Neural cell (in vitro differentiated cells): ENCODE measurements at regions not wholly inside any gene's neighbourhood (a gene's known extent, or its start where the extent isn't known, plus 50 kb on each side); places are given as distances from the start of the nearest gene placed in this dataset.

ENCODE experiments used
- H2AFZ ChIP-seq: fragments of 200-600, 300-800 bp; sonication (generic), shearing (Covaris generic); 2 replicates; pipeline ENCODE4 v1.6.0; 2014; ENCODE audit warnings: low read depth, mild to moderate bottlenecking, antibody characterized with exemption, low read length, moderate library complexity
- H3F3A ChIP-seq: fragments of 200-600 bp; shearing (Covaris generic); 2 replicates; pipeline ENCODE4 v1.6.1; 2016; ENCODE audit warnings: mild to moderate bottlenecking, moderate library complexity, mixed read lengths, antibody characterized with exemption, low read length; ENCODE audit not compliant: insufficient read depth, poor library complexity, severe bottlenecking
- H3K27ac ChIP-seq: fragments of 200-600, 300-800 bp; sonication (generic), shearing (Covaris generic); 2 replicates; pipeline ENCODE4 v1.5.1; 2014; ENCODE audit warnings: mild to moderate bottlenecking, low read length, moderate library complexity
- H3K27me3 ChIP-seq: fragments of 300-800, 200-600 bp; sonication (generic), shearing (Covaris generic); 2 replicates; pipeline ENCODE4 v1.6.0; 2014; ENCODE audit warnings: mild to moderate bottlenecking, low read depth, low read length, moderate library complexity; ENCODE audit not compliant: insufficient read depth
- H3K36me3 ChIP-seq: fragments of 300-800, 200-600 bp; sonication (generic), shearing (Covaris generic); 2 replicates; pipeline ENCODE4 v1.5.1; 2014; ENCODE audit warnings: mild to moderate bottlenecking, antibody characterized with exemption, low read length, moderate library complexity; ENCODE audit not compliant: insufficient read depth
- H3K4me2 ChIP-seq: fragments of 300-800, 200-600 bp; sonication (generic), shearing (Covaris generic); 2 replicates; pipeline ENCODE4 v1.6.0; 2014; ENCODE audit warnings: mild to moderate bottlenecking, low read length
- H3K4me3 ChIP-seq: fragments of 300-800, 200-600 bp; sonication (generic), shearing (Covaris generic); 2 replicates; pipeline ENCODE4 v1.5.1; 2014; ENCODE audit warnings: mild to moderate bottlenecking, low read length, moderate library complexity
- H3K79me2 ChIP-seq: fragments of 200-600 bp; shearing (Covaris generic); replicated peaks from 2 replicates; pipeline ENCODE4 v1.6.0; 2014; ENCODE audit warnings: mild to moderate bottlenecking, low read length, moderate library complexity; ENCODE audit not compliant: insufficient read depth
- H3K9ac ChIP-seq: fragments of 300-800, 200-600 bp; sonication (generic), shearing (Covaris generic); 2 replicates; pipeline ENCODE4 v1.6.1; 2016; ENCODE audit warnings: mild to moderate bottlenecking, low read length, mixed read lengths
- H3K9me2 ChIP-seq: fragments of 200-600 bp; shearing (Covaris generic); 2 replicates; pipeline ENCODE4 v1.6.1; 2016; ENCODE audit warnings: mild to moderate bottlenecking, low read length, mixed read lengths; ENCODE audit not compliant: insufficient read depth
- H3K9me3 ChIP-seq: fragments of 200-600, 300-800 bp; sonication (generic), shearing (Covaris generic); 2 replicates; pipeline ENCODE4 v1.6.1; 2016; ENCODE audit warnings: mild to moderate bottlenecking, mixed run types, low read length, moderate library complexity, mixed read lengths
- H4K20me1 ChIP-seq: fragments of 200-600 bp; shearing (Covaris generic); 2 replicates; pipeline ENCODE4 v1.6.1; 2016; ENCODE audit warnings: mild to moderate bottlenecking, mixed run types; ENCODE audit not compliant: insufficient read depth
- EP300 ChIP-seq: fragments of 450-650 bp; conservative IDR thresholded peaks from 2 replicates; pipeline ENCODE4 v1.6.1; 2014; ENCODE audit warnings: antibody characterized with exemption, mild to moderate bottlenecking, moderate library complexity; ENCODE audit not compliant: poor library complexity, severe bottlenecking
- EZH2 ChIP-seq: fragments of 200-600, 300-800 bp; shearing (Covaris generic), sonication (generic); IDR thresholded peaks from 2 replicates; pipeline ENCODE4 v1.6.1; 2014; ENCODE audit warnings: antibody characterized with exemption, low read length, borderline replicate concordance, mild to moderate bottlenecking; ENCODE audit not compliant: insufficient read depth, poor library complexity, severe bottlenecking
- MXI1 ChIP-seq: fragments of 450-650 bp; conservative IDR thresholded peaks from 2 replicates; pipeline ENCODE4 v1.6.1; 2014; ENCODE audit warnings: antibody characterized with exemption, mild to moderate bottlenecking; ENCODE audit not compliant: poor library complexity, severe bottlenecking
- POLR2AphosphoS5 ChIP-seq: IDR thresholded peaks from 2 replicates; pipeline ENCODE4 v1.6.1; 2012
- RAD21 ChIP-seq: fragments of 450-650 bp; conservative IDR thresholded peaks from 2 replicates; pipeline ENCODE4 v1.6.1; 2014; ENCODE audit warnings: antibody characterized with exemption, mild to moderate bottlenecking, moderate library complexity
- SMC3 ChIP-seq: fragments of 450-650 bp; conservative IDR thresholded peaks from 2 replicates; pipeline ENCODE4 v1.6.1; 2014; ENCODE audit warnings: antibody characterized with exemption, mild to moderate bottlenecking, moderate library complexity; ENCODE audit not compliant: poor library complexity
- TAF1 ChIP-seq: IDR thresholded peaks from 2 replicates; pipeline ENCODE4 v1.6.1; 2012; ENCODE audit warnings: low read depth
- TF ChIP-seq, protein P1 (sequence below): IDR thresholded peaks from 2 replicates; pipeline ENCODE4 v1.6.1; 2012; ENCODE audit warnings: borderline replicate concordance
- TF ChIP-seq, protein P2 (sequence below): fragments of 450-650 bp; IDR thresholded peaks from 2 replicates; pipeline ENCODE4 v1.5.1; 2014; ENCODE audit warnings: antibody characterized with exemption, mild to moderate bottlenecking, moderate library complexity; ENCODE audit not compliant: poor library complexity, severe bottlenecking

DNA sequence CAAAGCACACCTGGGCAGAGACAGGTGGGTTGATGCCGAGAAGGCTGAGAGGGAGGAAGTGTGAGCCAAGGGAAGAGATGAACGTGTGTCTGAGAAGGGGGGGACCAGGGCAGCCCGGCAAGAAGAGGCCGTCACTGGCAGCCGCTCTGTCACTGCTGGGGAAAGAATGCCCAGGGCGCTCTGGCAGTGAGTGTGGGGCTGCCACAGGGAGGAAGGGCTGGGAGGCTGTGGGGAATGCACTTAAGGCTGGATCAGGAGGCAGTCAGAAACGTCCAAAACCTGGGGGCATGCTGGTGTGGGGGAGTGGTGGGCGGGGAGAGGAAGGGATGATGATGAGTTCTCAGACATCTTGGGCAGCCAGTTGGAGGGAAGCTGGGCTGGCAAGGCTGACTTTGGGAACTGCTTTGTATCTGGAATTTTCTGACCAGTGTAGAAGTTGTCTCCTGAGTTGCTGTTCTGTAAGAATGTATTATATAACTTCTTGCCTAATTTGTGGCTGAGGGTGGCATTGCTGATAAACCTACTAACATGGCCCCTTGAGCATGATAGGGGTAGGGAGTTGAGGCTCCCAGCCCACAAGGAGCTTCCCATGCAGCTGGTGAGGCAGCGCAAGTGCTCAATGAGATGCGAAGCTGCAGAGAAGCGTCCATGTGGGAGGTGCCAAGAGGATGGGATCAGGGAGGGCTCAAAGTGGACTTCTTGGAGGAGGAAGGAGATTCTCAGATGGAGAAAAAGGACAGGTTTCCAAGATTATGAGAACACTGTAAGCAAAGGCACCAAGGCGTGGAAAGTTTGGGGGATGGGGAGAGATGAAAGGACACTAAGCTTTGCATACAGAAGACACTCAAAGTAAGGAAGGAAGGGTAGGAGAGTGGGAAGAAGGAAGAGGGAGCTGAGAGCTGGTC, 185.1 kb upstream of the HAAO start:
- TF ChIP-seq TAF1: no peak
- no peak for TF ChIP-seq EP300
- TF ChIP-seq, protein P1, sequence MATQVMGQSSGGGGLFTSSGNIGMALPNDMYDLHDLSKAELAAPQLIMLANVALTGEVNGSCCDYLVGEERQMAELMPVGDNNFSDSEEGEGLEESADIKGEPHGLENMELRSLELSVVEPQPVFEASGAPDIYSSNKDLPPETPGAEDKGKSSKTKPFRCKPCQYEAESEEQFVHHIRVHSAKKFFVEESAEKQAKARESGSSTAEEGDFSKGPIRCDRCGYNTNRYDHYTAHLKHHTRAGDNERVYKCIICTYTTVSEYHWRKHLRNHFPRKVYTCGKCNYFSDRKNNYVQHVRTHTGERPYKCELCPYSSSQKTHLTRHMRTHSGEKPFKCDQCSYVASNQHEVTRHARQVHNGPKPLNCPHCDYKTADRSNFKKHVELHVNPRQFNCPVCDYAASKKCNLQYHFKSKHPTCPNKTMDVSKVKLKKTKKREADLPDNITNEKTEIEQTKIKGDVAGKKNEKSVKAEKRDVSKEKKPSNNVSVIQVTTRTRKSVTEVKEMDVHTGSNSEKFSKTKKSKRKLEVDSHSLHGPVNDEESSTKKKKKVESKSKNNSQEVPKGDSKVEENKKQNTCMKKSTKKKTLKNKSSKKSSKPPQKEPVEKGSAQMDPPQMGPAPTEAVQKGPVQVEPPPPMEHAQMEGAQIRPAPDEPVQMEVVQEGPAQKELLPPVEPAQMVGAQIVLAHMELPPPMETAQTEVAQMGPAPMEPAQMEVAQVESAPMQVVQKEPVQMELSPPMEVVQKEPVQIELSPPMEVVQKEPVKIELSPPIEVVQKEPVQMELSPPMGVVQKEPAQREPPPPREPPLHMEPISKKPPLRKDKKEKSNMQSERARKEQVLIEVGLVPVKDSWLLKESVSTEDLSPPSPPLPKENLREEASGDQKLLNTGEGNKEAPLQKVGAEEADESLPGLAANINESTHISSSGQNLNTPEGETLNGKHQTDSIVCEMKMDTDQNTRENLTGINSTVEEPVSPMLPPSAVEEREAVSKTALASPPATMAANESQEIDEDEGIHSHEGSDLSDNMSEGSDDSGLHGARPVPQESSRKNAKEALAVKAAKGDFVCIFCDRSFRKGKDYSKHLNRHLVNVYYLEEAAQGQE: no peak
- TF ChIP-seq, protein P2, sequence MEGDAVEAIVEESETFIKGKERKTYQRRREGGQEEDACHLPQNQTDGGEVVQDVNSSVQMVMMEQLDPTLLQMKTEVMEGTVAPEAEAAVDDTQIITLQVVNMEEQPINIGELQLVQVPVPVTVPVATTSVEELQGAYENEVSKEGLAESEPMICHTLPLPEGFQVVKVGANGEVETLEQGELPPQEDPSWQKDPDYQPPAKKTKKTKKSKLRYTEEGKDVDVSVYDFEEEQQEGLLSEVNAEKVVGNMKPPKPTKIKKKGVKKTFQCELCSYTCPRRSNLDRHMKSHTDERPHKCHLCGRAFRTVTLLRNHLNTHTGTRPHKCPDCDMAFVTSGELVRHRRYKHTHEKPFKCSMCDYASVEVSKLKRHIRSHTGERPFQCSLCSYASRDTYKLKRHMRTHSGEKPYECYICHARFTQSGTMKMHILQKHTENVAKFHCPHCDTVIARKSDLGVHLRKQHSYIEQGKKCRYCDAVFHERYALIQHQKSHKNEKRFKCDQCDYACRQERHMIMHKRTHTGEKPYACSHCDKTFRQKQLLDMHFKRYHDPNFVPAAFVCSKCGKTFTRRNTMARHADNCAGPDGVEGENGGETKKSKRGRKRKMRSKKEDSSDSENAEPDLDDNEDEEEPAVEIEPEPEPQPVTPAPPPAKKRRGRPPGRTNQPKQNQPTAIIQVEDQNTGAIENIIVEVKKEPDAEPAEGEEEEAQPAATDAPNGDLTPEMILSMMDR: no peak
- TF ChIP-seq POLR2AphosphoS5: no peak
- no peak for TF ChIP-seq MXI1
- TF ChIP-seq RAD21: no peak
- TF ChIP-seq SMC3: no peak
- no peak for TF ChIP-seq EZH2
- H3K36me3 ChIP-seq: no peaks in the 10 kb centered on the region
- H4K20me1 ChIP-seq: no peaks in the 10 kb centered on the region
- H3K9me2 ChIP-seq: no peaks in the 10 kb centered on the region
- H3K27me3 ChIP-seq: no peaks in the 10 kb centered on the region
- no peaks in the 10 kb centered on the region for H3K79me2 ChIP-seq
- H3K27ac ChIP-seq: no peak overlapping the region
- H3K4me2 ChIP-seq: no peak overlapping the region
- no peak overlapping the region for H3K9ac ChIP-seq
- H3K4me3 ChIP-seq: no peak overlapping the region
- H2AFZ ChIP-seq: no peak overlapping the region
- H3K9me3 ChIP-seq: no peaks in the 10 kb centered on the region
- no peaks in the 10 kb centered on the region for H3F3A ChIP-seq

DNA sequence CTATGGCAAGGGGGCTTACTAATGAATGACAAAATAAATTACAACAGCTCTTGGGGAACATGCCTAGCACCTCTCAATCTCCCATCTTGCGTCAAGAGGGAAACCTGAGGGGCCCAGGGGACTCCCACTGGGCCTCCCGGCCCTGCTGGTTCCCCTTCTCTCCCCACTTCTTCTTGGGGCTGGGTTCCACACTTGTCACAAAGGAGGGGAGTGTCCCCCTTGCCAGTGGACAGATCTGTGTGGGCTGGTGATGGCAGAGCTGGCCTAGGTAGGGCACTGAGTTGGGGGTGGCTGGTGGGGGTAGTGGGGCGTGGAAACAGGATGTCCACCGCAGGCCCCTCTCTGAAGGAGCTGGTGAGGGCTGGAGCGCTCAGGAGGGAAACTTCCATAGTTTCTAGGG, 184.0 kb upstream of the HAAO start:
- no peak overlapping the region for H3K4me3 ChIP-seq
- no peaks in the 10 kb centered on the region for H3K79me2 ChIP-seq
- H3F3A ChIP-seq: no peaks in the 10 kb centered on the region
- no peaks in the 10 kb centered on the region for H3K9me3 ChIP-seq
- H3K36me3 ChIP-seq: no peaks in the 10 kb centered on the region
- H3K9ac ChIP-seq: no peak overlapping the region
- H4K20me1 ChIP-seq: no peaks in the 10 kb centered on the region
- no peaks in the 10 kb centered on the region for H3K9me2 ChIP-seq
- no peaks in the 10 kb centered on the region for H3K27me3 ChIP-seq
- TF ChIP-seq POLR2AphosphoS5 (no peak), EZH2 (no peak), EP300 (no peak), SMC3 (no peak)
- TF ChIP-seq, protein P1: no peak
- TF ChIP-seq, protein P2: no peak
- H2AFZ ChIP-seq: no peak overlapping the region
- H3K4me2 ChIP-seq: no peak overlapping the region
- H3K27ac ChIP-seq: no peak overlapping the region
